Stomach smooth muscle (tissue), 2 donors: ENCODE measurements at regions not wholly inside any gene's neighbourhood (a gene's known extent, or its start where the extent isn't known, plus 50 kb on each side); places are given as distances from the start of the nearest gene placed in this dataset.

ENCODE experiments used
- H3K27ac ChIP-seq: one replicate; pipeline ENCODE4 v1.7.0; 2013; ENCODE audit warnings: mild to moderate bottlenecking, low read length, inconsistent platforms
- H3K27me3 ChIP-seq, 2 donors: one replicate each; pipeline ENCODE4 v1.7.0; 2013; ENCODE audit warnings: low read length in 2 of 2; ENCODE audit not compliant: insufficient read depth in 2 of 2, control insufficient read depth in 1 of 2
- H3K36me3 ChIP-seq, 2 donors: one replicate each; pipeline ENCODE4 v1.7.0; 2013; ENCODE audit warnings: low read length in 2 of 2; ENCODE audit not compliant: control insufficient read depth in 2 of 2, insufficient read depth in 2 of 2
- H3K4me1 ChIP-seq: one replicate; pipeline ENCODE4 v1.7.0; 2013; ENCODE audit warnings: low read length; ENCODE audit not compliant: control insufficient read depth, insufficient read depth
- H3K4me3 ChIP-seq, 2 donors: one replicate each; pipeline ENCODE4 v1.7.0; 2013; ENCODE audit warnings: low read length in 2 of 2
- H3K9ac ChIP-seq, 2 donors: one replicate each; pipeline ENCODE4 v1.7.0; 2013; ENCODE audit warnings: low read length in 2 of 2, mild to moderate bottlenecking in 1 of 2
- H3K9me3 ChIP-seq, 2 donors: one replicate each; pipeline ENCODE4 v1.7.0; 2013; ENCODE audit warnings: low read length in 2 of 2; ENCODE audit not compliant: control insufficient read depth in 2 of 2
- donor health status: healthy.
- donor health status: Pancreatic carcinoma.

GRCh38 chr12:41941079-41941478, 203.6 kb downstream of the GXYLT1 start:
- no peaks in the 10 kb centered on the region for H3K36me3 ChIP-seq
- H3K27ac ChIP-seq, result no peak overlapping the region
- no peak overlapping the region for H3K9ac ChIP-seq
- H3K4me1 ChIP-seq, result peaks cover 3% of the 10 kb centered on the region
- no peak overlapping the region for H3K4me3 ChIP-seq
- no peaks in the 10 kb centered on the region for H3K27me3 ChIP-seq
- H3K9me3 ChIP-seq, result peaks cover 0 to 2% of the 10 kb centered on the region in 2 donors

- Histone ChIP-seq H3K4me1 (peaks cover 3% of the 10 kb centered on the region), H3K27ac (no peak overlapping the region), H3K9ac (no peak overlapping the region), H3K36me3 (no peaks in the 10 kb centered on the region), H3K27me3 (no peaks in the 10 kb centered on the region), H3K9me3 (no peaks in the 10 kb centered on the region), H3K4me3 (no peak overlapping the region)
These were observed 204.1 kb downstream of the GXYLT1 start for GRCh38 chr12:41940571-41940970.

GRCh38 chr12:41936333-41936732, 208.3 kb downstream of the GXYLT1 start:
- Histone ChIP-seq H3K9me3 (no peaks in the 10 kb centered on the region), H3K27me3 (no peaks in the 10 kb centered on the region), H3K9ac (no peak overlapping the region), H3K27ac (no peak overlapping the region), H3K4me3 (no peak overlapping the region), H3K4me1 (peaks cover 9% of the 10 kb centered on the region), H3K36me3 (no peaks in the 10 kb centered on the region)

- no peaks in the 10 kb centered on the region for H3K9me3 ChIP-seq
- H3K36me3 ChIP-seq, result no peaks in the 10 kb centered on the region
- no peak overlapping the region for H3K9ac ChIP-seq
- H3K4me1 ChIP-seq, result peaks cover 9% of the 10 kb centered on the region
- H3K27ac ChIP-seq, result no peak overlapping the region
- no peak overlapping the region for H3K4me3 ChIP-seq
- H3K27me3 ChIP-seq, result no peaks in the 10 kb centered on the region
These were observed 208.8 kb downstream of the GXYLT1 start for GRCh38 chr12:41935911-41936310.

- peak overlapping the region; percentile 40 to 58 for H3K9ac ChIP-seq
- no peaks in the 10 kb centered on the region for H3K27me3 ChIP-seq
- H3K4me3 ChIP-seq, result peak overlapping the region; percentile 70 to 80
- no peak overlapping the region for H3K27ac ChIP-seq
- no peaks in the 10 kb centered on the region for H3K9me3 ChIP-seq
- no peaks in the 10 kb centered on the region for H3K36me3 ChIP-seq
- peaks cover 6% of the 10 kb centered on the region for H3K4me1 ChIP-seq
These were observed 212.1 kb downstream of the GXYLT1 start for GRCh38 chr12:41932470-41932991.

GRCh38 chr12:41930866-41931437, 213.7 kb downstream of the GXYLT1 start:
- Histone ChIP-seq H3K36me3 (no peaks in the 10 kb centered on the region), H3K4me1 (peaks cover 6% of the 10 kb centered on the region), H3K27me3 (no peaks in the 10 kb centered on the region), H3K4me3 (peak overlapping the region in 1 of 2 donors; percentile 29), H3K9ac (no peak overlapping the region), H3K9me3 (no peaks in the 10 kb centered on the region), H3K27ac (no peak overlapping the region)

- Histone ChIP-seq H3K9ac (no peak overlapping the region), H3K9me3 (no peaks in the 10 kb centered on the region), H3K27ac (no peak overlapping the region), H3K4me3 (no peak overlapping the region), H3K4me1 (no peaks in the 10 kb centered on the region), H3K27me3 (no peaks in the 10 kb centered on the region), H3K36me3 (no peaks in the 10 kb centered on the region)
These were observed 220.6 kb downstream of the GXYLT1 start for GRCh38 chr12:41924111-41924510.

GRCh38 chr12:41923351-41923750, 221.3 kb downstream of the GXYLT1 start:
- Histone ChIP-seq H3K9me3 (no peaks in the 10 kb centered on the region), H3K4me1 (no peaks in the 10 kb centered on the region), H3K9ac (no peak overlapping the region), H3K36me3 (no peaks in the 10 kb centered on the region), H3K27ac (no peak overlapping the region), H3K27me3 (no peaks in the 10 kb centered on the region), H3K4me3 (no peak overlapping the region)

- no peak overlapping the region for H3K27ac ChIP-seq
- no peak overlapping the region for H3K4me3 ChIP-seq
- no peaks in the 10 kb centered on the region for H3K27me3 ChIP-seq
- no peaks in the 10 kb centered on the region for H3K36me3 ChIP-seq
- peaks cover 3% of the 10 kb centered on the region for H3K4me1 ChIP-seq
- no peaks in the 10 kb centered on the region for H3K9me3 ChIP-seq
- H3K9ac ChIP-seq, result no peak overlapping the region
These were observed 224.3 kb downstream of the GXYLT1 start for GRCh38 chr12:41920355-41920754.

- no peaks in the 10 kb centered on the region for H3K36me3 ChIP-seq
- H3K9me3 ChIP-seq, result no peaks in the 10 kb centered on the region
- no peak overlapping the region for H3K9ac ChIP-seq
- no peak overlapping the region for H3K27ac ChIP-seq
- no peaks in the 10 kb centered on the region for H3K27me3 ChIP-seq
- H3K4me1 ChIP-seq, result peaks cover 3% of the 10 kb centered on the region
- no peak overlapping the region for H3K4me3 ChIP-seq
These were observed 225.0 kb downstream of the GXYLT1 start for GRCh38 chr12:41919526-41920261.

GRCh38 chr12:41919048-41919447, 225.6 kb downstream of the GXYLT1 start:
- Histone ChIP-seq H3K27me3 (no peaks in the 10 kb centered on the region), H3K9me3 (no peaks in the 10 kb centered on the region), H3K4me1 (peaks cover 3% of the 10 kb centered on the region), H3K9ac (no peak overlapping the region), H3K27ac (no peak overlapping the region), H3K36me3 (no peaks in the 10 kb centered on the region), H3K4me3 (no peak overlapping the region)
